ENCODE measurements at regions not wholly inside any gene's neighbourhood (a gene's known extent, or its start where the extent isn't known, plus 50 kb on each side); places are given as distances from the start of the nearest gene placed in this dataset.

- no peak overlapping the region for H3K4me3 ChIP-seq
- H3K4me1 ChIP-seq = no peaks in the 10 kb centered on the region
- TF ChIP-seq POLR2A (IDR thresholded peaks at IDR 0.05) (no peak), CTCF (IDR thresholded peaks at IDR 0.05) (no peak)
- no peak for DNase-seq
- no peak overlapping the region for H3K27ac ChIP-seq
- H3K27me3 ChIP-seq = no peaks in the 10 kb centered on the region
- no peaks in the 10 kb centered on the region for H3K9me3 ChIP-seq
- no peaks in the 10 kb centered on the region for H3K36me3 ChIP-seq
- intact Hi-C loops (cut with DNase I; ENCODE audit: low total_unique reads) = no loop called here
These were observed 724.5 kb downstream of the EPHA4 start for GRCh38 chr2:220847589-220847988.

- H3K27ac ChIP-seq = no peak overlapping the region
- H3K4me3 ChIP-seq = no peak overlapping the region
- no peak for DNase-seq
- H3K36me3 ChIP-seq = no peaks in the 10 kb centered on the region
- TF ChIP-seq CTCF (IDR thresholded peaks at IDR 0.05) = no peak
- no peak for TF ChIP-seq POLR2A (IDR thresholded peaks at IDR 0.05)
- intact Hi-C loops (cut with DNase I; ENCODE audit: low total_unique reads) = no loop called here
- H3K9me3 ChIP-seq = no peaks in the 10 kb centered on the region
- no peaks in the 10 kb centered on the region for H3K4me1 ChIP-seq
- no peaks in the 10 kb centered on the region for H3K27me3 ChIP-seq
These were observed 722.7 kb downstream of the EPHA4 start for GRCh38 chr2:220849433-220849832.

- no peak overlapping the region for H3K4me3 ChIP-seq
- H3K27ac ChIP-seq = no peak overlapping the region
- DNase-seq = no peak
- no peaks in the 10 kb centered on the region for H3K4me1 ChIP-seq
- no peaks in the 10 kb centered on the region for H3K36me3 ChIP-seq
- H3K27me3 ChIP-seq = no peaks in the 10 kb centered on the region
- H3K9me3 ChIP-seq = no peaks in the 10 kb centered on the region
- TF ChIP-seq POLR2A (IDR thresholded peaks at IDR 0.05) (no peak), CTCF (IDR thresholded peaks at IDR 0.05) (no peak)
- intact Hi-C loops (cut with DNase I; ENCODE audit: low total_unique reads) = no loop called here
These were observed 722.0 kb downstream of the EPHA4 start for GRCh38 chr2:220850116-220850515.

- Histone ChIP-seq H3K27ac (no peak overlapping the region), H3K36me3 (no peaks in the 10 kb centered on the region), H3K27me3 (no peaks in the 10 kb centered on the region), H3K4me1 (no peaks in the 10 kb centered on the region), H3K4me3 (no peak overlapping the region), H3K9me3 (no peaks in the 10 kb centered on the region)
- TF ChIP-seq CTCF (IDR thresholded peaks at IDR 0.05) (no peak), POLR2A (IDR thresholded peaks at IDR 0.05) (no peak)
- intact Hi-C loops (cut with DNase I; ENCODE audit: low total_unique reads) = no loop called here
- no peak for DNase-seq
These were observed 716.8 kb downstream of the EPHA4 start for GRCh38 chr2:220855296-220855695.

- Histone ChIP-seq H3K27ac (no peak overlapping the region), H3K9me3 (no peaks in the 10 kb centered on the region)
- intact Hi-C loops (cut with DNase I; ENCODE audit: low total_unique reads) = no loop called here
These were observed 715.6 kb downstream of the EPHA4 start for GRCh38 chr2:220856486-220856885.

More at GRCh38 chr2:220856486-220856885, 715.6 kb downstream of the EPHA4 start:
- H3K36me3 ChIP-seq = no peaks in the 10 kb centered on the region
- H3K27me3 ChIP-seq = no peaks in the 10 kb centered on the region
- no peaks in the 10 kb centered on the region for H3K4me1 ChIP-seq
- TF ChIP-seq CTCF (IDR thresholded peaks at IDR 0.05) (no peak), POLR2A (IDR thresholded peaks at IDR 0.05) (no peak)
- H3K4me3 ChIP-seq = no peak overlapping the region
- no peak for DNase-seq
